ENCODE measurements at regions not wholly inside any gene's neighbourhood (a gene's known extent, or its start where the extent isn't known, plus 50 kb on each side); places are given as distances from the start of the nearest gene placed in this dataset.

- TF ChIP-seq CTCF (IDR thresholded peaks at IDR 0.05 in 8 of 11, conservative IDR thresholded peaks at IDR 0.05 in 3 of 11) (no peak), POLR2A (IDR thresholded peaks at IDR 0.05) (no peak)
Measured at GRCh38 chr11:104826772-104827171, 71.5 kb downstream of the CASP12 start.
